ENCODE measurements at regions not wholly inside any gene's neighbourhood (a gene's known extent, or its start where the extent isn't known, plus 50 kb on each side); places are given as distances from the start of the nearest gene placed in this dataset.
A peak's percentile ranks its signal among the peaks of the same experiment; 100 is the strongest.

- Mint-ChIP-seq H3K36me3 (no peaks in the 10 kb centered on the region), H3K27me3 (ENCODE audit: low read depth) (no peaks in the 10 kb centered on the region; the same call in 1 of the 2 replicates), H3K4me1 (no peaks in the 10 kb centered on the region), H3K9me3 (peaks cover 20% of the 10 kb centered on the region), H3K4me3 (no peak overlapping the region), H3K27ac (no peak overlapping the region)
- ATAC-seq (no peak), DNase-seq (ENCODE audit: low spot score) (no peak)
- TF ChIP-seq EMX1 (CRISPR knock-in tag; IDR thresholded peaks at IDR 0.05), result no peak
- TF ChIP-seq PRRX2 (CRISPR knock-in tag; IDR thresholded peaks at IDR 0.05), result no peak
- TF ChIP-seq MLX (CRISPR knock-in tag; IDR thresholded peaks at IDR 0.05), result no peak
- no peak for TF ChIP-seq MYBL2 (CRISPR knock-in tag; IDR thresholded peaks at IDR 0.05)
- no peak for TF ChIP-seq ZNF671 (CRISPR knock-in tag; IDR thresholded peaks at IDR 0.05)
- TF ChIP-seq ZNF416 (CRISPR knock-in tag; IDR thresholded peaks at IDR 0.05), result no peak
- ChIA-PET CTCF (no interaction called here), POLR2A (no interaction called here)
Measured at GRCh38 chr13:86848716-86849115, 822.5 kb upstream of the SLITRK5 start.

- ATAC-seq, result peak; percentile 58
- Mint-ChIP-seq H3K27ac (no peak overlapping the region), H3K4me1 (peaks cover 6% of the 10 kb centered on the region), H3K36me3 (peaks cover 2% of the 10 kb centered on the region), H3K27me3 (ENCODE audit: low read depth) (no peaks in the 10 kb centered on the region), H3K9me3 (0 out of 2 replicates have a peak, but pooled peaks cover 5% of the 10 kb centered on the region), H3K4me3 (no peak overlapping the region)
- ChIA-PET CTCF (no interaction called here), POLR2A (interaction anchor here (0.7 kb wide), 1 partner anchor 30 kb away, joined by 3 read pairs; no protein-coding TSS in a partner anchor)
- no peak for DNase-seq (ENCODE audit: low spot score)
- TF ChIP-seq E2F1 (CRISPR knock-in tag; IDR thresholded peaks at IDR 0.05) (no peak), ATF6 (CRISPR knock-in tag; IDR thresholded peaks at IDR 0.05) (no peak), RORB (CRISPR knock-in tag; IDR thresholded peaks at IDR 0.05) (no peak), ZNF396 (CRISPR knock-in tag; IDR thresholded peaks at IDR 0.05; ENCODE audit: borderline replicate concordance) (no peak), USF2 (CRISPR knock-in tag; IDR thresholded peaks at IDR 0.05) (no peak), ZNF138 (CRISPR knock-in tag; conservative IDR thresholded peaks at IDR 0.05) (no peak), RELA (CRISPR knock-in tag; IDR thresholded peaks at IDR 0.05; ENCODE audit: borderline replicate concordance) (no peak), MLX (CRISPR knock-in tag; IDR thresholded peaks at IDR 0.05) (no peak), ERG (CRISPR knock-in tag; IDR thresholded peaks at IDR 0.05) (no peak), KAT7 (CRISPR knock-in tag; IDR thresholded peaks at IDR 0.05; ENCODE audit: borderline replicate concordance) (no peak), HMGA2 (CRISPR knock-in tag; IDR thresholded peaks at IDR 0.05) (no peak), ZSCAN18 (CRISPR knock-in tag; IDR thresholded peaks at IDR 0.05) (no peak), ZNF423 (CRISPR knock-in tag; IDR thresholded peaks at IDR 0.05) (no peak)
Measured at GRCh38 chr13:86856991-86857390, 814.2 kb upstream of the SLITRK5 start.

All from WTC11 (cell line).